ENCODE measurements at regions not wholly inside any gene's neighbourhood (a gene's known extent, or its start where the extent isn't known, plus 50 kb on each side); places are given as distances from the start of the nearest gene placed in this dataset.

GRCh38 chr2:123500988-123501387 is 524.1 kb upstream of the CNTNAP5 start:
- TF ChIP-seq EZH2 (IDR thresholded peaks at IDR 0.05; ENCODE audit: low read depth), result no peak
- no peak for TF ChIP-seq CTCF (conservative IDR thresholded peaks at IDR 0.05)
- Histone ChIP-seq H2AFZ (no peak overlapping the region), H3K4me1 (replicated peaks; ENCODE audit: insufficient read depth) (no peaks in the 10 kb centered on the region), H3K36me3 (ENCODE audit: low read depth) (no peaks in the 10 kb centered on the region), H3F3A (ENCODE audit: insufficient read depth, low read depth) (no peaks in the 10 kb centered on the region), H3K9me3 (ENCODE audit: insufficient read depth, low read depth) (no peaks in the 10 kb centered on the region), H3K27me3 (ENCODE audit: insufficient read depth, low read depth) (no peaks in the 10 kb centered on the region), H3K27ac (no peak overlapping the region), H3K4me2 (no peak overlapping the region), H4K20me1 (ENCODE audit: insufficient read depth) (no peaks in the 10 kb centered on the region), H3K4me3 (no peak overlapping the region), H3K79me2 (ENCODE audit: low read depth) (no peaks in the 10 kb centered on the region), H3K9me2 (ENCODE audit: insufficient read depth) (no peaks in the 10 kb centered on the region)
- DNase-seq, result no peak
- CTCF ChIA-PET, result no interaction called here
- no TSS peak for BruUV-seq (replicated peaks)
- intact Hi-C loops (cut with micrococcal nuclease; ENCODE audit: unreplicated experiment), result no loop called here
- POLR2A ChIA-PET (ENCODE audit: unreplicated experiment), result no interaction called here

DNA sequence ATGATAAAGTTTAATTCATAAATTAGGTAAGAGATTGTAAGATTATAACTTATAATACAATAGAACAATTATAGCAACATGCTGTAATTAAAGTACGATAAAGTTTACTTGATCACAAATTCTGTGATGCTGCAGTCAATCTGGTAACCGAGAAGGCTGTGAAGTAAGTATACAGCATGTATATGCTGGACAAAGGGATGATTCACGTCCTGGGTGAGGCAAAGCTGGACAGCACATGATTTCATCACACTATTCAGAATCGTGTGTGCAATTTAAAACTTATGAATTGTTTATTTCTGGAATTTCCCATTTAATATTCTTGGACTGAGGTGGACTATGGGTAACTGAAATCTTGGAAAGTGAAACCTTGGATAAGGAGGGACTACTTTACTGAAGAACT is 522.2 kb upstream of the CNTNAP5 start:
- Histone ChIP-seq H3K27me3 (ENCODE audit: insufficient read depth, low read depth) (no peaks in the 10 kb centered on the region), H3K79me2 (ENCODE audit: low read depth) (no peaks in the 10 kb centered on the region), H3K9me2 (ENCODE audit: insufficient read depth) (no peaks in the 10 kb centered on the region), H3F3A (ENCODE audit: insufficient read depth, low read depth) (no peaks in the 10 kb centered on the region), H3K27ac (no peak overlapping the region), H3K4me2 (no peak overlapping the region), H4K20me1 (ENCODE audit: insufficient read depth) (no peaks in the 10 kb centered on the region), H3K36me3 (ENCODE audit: low read depth) (no peaks in the 10 kb centered on the region), H3K4me3 (no peak overlapping the region), H3K9me3 (ENCODE audit: insufficient read depth, low read depth) (no peaks in the 10 kb centered on the region), H3K4me1 (replicated peaks; ENCODE audit: insufficient read depth) (no peaks in the 10 kb centered on the region), H2AFZ (no peak overlapping the region)
- ChIA-PET POLR2A (ENCODE audit: unreplicated experiment) (no interaction called here), CTCF (no interaction called here)
- TF ChIP-seq EZH2 (IDR thresholded peaks at IDR 0.05; ENCODE audit: low read depth), result no peak
- no peak for TF ChIP-seq CTCF (conservative IDR thresholded peaks at IDR 0.05)
- BruUV-seq (replicated peaks), result no TSS peak
- DNase-seq, result peak in 1 of 2 experiments; percentile 31
- intact Hi-C loops (cut with micrococcal nuclease; ENCODE audit: unreplicated experiment), result no loop called here

- intact Hi-C loops (cut with micrococcal nuclease; ENCODE audit: unreplicated experiment), result no loop called here
- Histone ChIP-seq H3K36me3 (ENCODE audit: low read depth) (no peaks in the 10 kb centered on the region), H3K4me3 (no peak overlapping the region), H3K27me3 (ENCODE audit: insufficient read depth, low read depth) (no peaks in the 10 kb centered on the region), H3F3A (ENCODE audit: insufficient read depth, low read depth) (no peaks in the 10 kb centered on the region), H4K20me1 (ENCODE audit: insufficient read depth) (no peaks in the 10 kb centered on the region), H3K9me2 (ENCODE audit: insufficient read depth) (no peaks in the 10 kb centered on the region), H2AFZ (no peak overlapping the region), H3K4me2 (no peak overlapping the region), H3K79me2 (ENCODE audit: low read depth) (no peaks in the 10 kb centered on the region), H3K27ac (no peak overlapping the region), H3K4me1 (replicated peaks; ENCODE audit: insufficient read depth) (no peaks in the 10 kb centered on the region), H3K9me3 (ENCODE audit: insufficient read depth, low read depth) (no peaks in the 10 kb centered on the region)
- no TSS peak for BruUV-seq (replicated peaks)
- DNase-seq, result peak in 1 of 2 experiments; percentile 21
- TF ChIP-seq EZH2 (IDR thresholded peaks at IDR 0.05; ENCODE audit: low read depth) (no peak), CTCF (conservative IDR thresholded peaks at IDR 0.05) (no peak)
- ChIA-PET CTCF (no interaction called here), POLR2A (ENCODE audit: unreplicated experiment) (no interaction called here)
Measured at GRCh38 chr2:123512547-123512946, 512.5 kb upstream of the CNTNAP5 start.

Measured in PC-9 (cell line).